ENCODE measurements at regions not wholly inside any gene's neighbourhood (a gene's known extent, or its start where the extent isn't known, plus 50 kb on each side); places are given as distances from the start of the nearest gene placed in this dataset.

- TF ChIP-seq CTCF (IDR thresholded peaks at IDR 0.05; ENCODE audit: low read depth, low read length) (no peak), MAX (IDR thresholded peaks at IDR 0.05; ENCODE audit: low read depth, low read length) (no peak), MYC (IDR thresholded peaks at IDR 0.05; ENCODE audit: low read depth, low read length) (no peak), POLR2A (IDR thresholded peaks at IDR 0.05; ENCODE audit: extremely low read depth, insufficient read length) (no peak)
- no peak overlapping the region for H3K4me3 ChIP-seq (ENCODE audit: low read depth, low read length)
- DNase-seq (ENCODE audit: low read depth): no peak
Measured at GRCh38 chr13:81295177-81295576, 954.3 kb upstream of the SPRY2 start.

GRCh38 chr13:81293594-81294164 lies 952.8 kb upstream of the SPRY2 start:
- no peak for TF ChIP-seq CTCF (IDR thresholded peaks at IDR 0.05; ENCODE audit: low read depth, low read length)
- TF ChIP-seq POLR2A (IDR thresholded peaks at IDR 0.05; ENCODE audit: extremely low read depth, insufficient read length): no peak
- no peak for TF ChIP-seq MYC (IDR thresholded peaks at IDR 0.05; ENCODE audit: low read depth, low read length)
- no peak for TF ChIP-seq MAX (IDR thresholded peaks at IDR 0.05; ENCODE audit: low read depth, low read length)
- H3K4me3 ChIP-seq (ENCODE audit: low read depth, low read length): no peak overlapping the region
- no peak for DNase-seq (ENCODE audit: low read depth)

- TF ChIP-seq MAX (IDR thresholded peaks at IDR 0.05; ENCODE audit: low read depth, low read length) (no peak), POLR2A (IDR thresholded peaks at IDR 0.05; ENCODE audit: extremely low read depth, insufficient read length) (no peak), CTCF (IDR thresholded peaks at IDR 0.05; ENCODE audit: low read depth, low read length) (no peak), MYC (IDR thresholded peaks at IDR 0.05; ENCODE audit: low read depth, low read length) (no peak)
- no peak overlapping the region for H3K4me3 ChIP-seq (ENCODE audit: low read depth, low read length)
- DNase-seq (ENCODE audit: low read depth): no peak
Measured at GRCh38 chr13:81283561-81283960, 942.6 kb upstream of the SPRY2 start.

GRCh38 chr13:81283062-81283461 lies 942.1 kb upstream of the SPRY2 start:
- no peak overlapping the region for H3K4me3 ChIP-seq (ENCODE audit: low read depth, low read length)
- TF ChIP-seq CTCF (IDR thresholded peaks at IDR 0.05; ENCODE audit: low read depth, low read length): no peak
- TF ChIP-seq MAX (IDR thresholded peaks at IDR 0.05; ENCODE audit: low read depth, low read length): no peak
- TF ChIP-seq POLR2A (IDR thresholded peaks at IDR 0.05; ENCODE audit: extremely low read depth, insufficient read length): no peak
- no peak for TF ChIP-seq MYC (IDR thresholded peaks at IDR 0.05; ENCODE audit: low read depth, low read length)
- DNase-seq (ENCODE audit: low read depth): no peak

- no peak for TF ChIP-seq MYC (IDR thresholded peaks at IDR 0.05; ENCODE audit: low read depth, low read length)
- TF ChIP-seq MAX (IDR thresholded peaks at IDR 0.05; ENCODE audit: low read depth, low read length): no peak
- TF ChIP-seq CTCF (IDR thresholded peaks at IDR 0.05; ENCODE audit: low read depth, low read length): no peak
- TF ChIP-seq POLR2A (IDR thresholded peaks at IDR 0.05; ENCODE audit: extremely low read depth, insufficient read length): no peak
- DNase-seq (ENCODE audit: low read depth): no peak
- H3K4me3 ChIP-seq (ENCODE audit: low read depth, low read length): no peak overlapping the region
Measured at GRCh38 chr13:81275666-81276258, 934.8 kb upstream of the SPRY2 start.
